GM12891 (cell line): ENCODE measurements at regions not wholly inside any gene's neighbourhood (a gene's known extent, or its start where the extent isn't known, plus 50 kb on each side); places are given as distances from the start of the nearest gene placed in this dataset.

Source experiments
- PAX5 ChIP-seq: IDR thresholded peaks from 2 replicates; pipeline ENCODE4 v1.6.1; 2011; ENCODE audit warnings: low read length, moderate library complexity, mild to moderate bottlenecking; ENCODE audit not compliant: insufficient read depth, severe bottlenecking
- POLR2A ChIP-seq: IDR thresholded peaks from 2 replicates; pipeline ENCODE4 v1.6.1; 2011; ENCODE audit warnings: low read depth, low read length, control low read depth
- POLR2AphosphoS5 ChIP-seq: IDR thresholded peaks from 2 replicates; pipeline ENCODE4 v1.6.1; 2011; ENCODE audit warnings: low read depth, low read length, control low read depth

GRCh38 chr3:115536171-115536570 lies 87.1 kb upstream of the GAP43 start:
- no peak for TF ChIP-seq PAX5
- TF ChIP-seq POLR2A, result no peak
- no peak for TF ChIP-seq POLR2AphosphoS5
